Muscle of back (tissue), 3 donors: ENCODE measurements at regions not wholly inside any gene's neighbourhood (a gene's known extent, or its start where the extent isn't known, plus 50 kb on each side); places are given as distances from the start of the nearest gene placed in this dataset.
"Not testable (repeated sequence)": the region's sequence is repeated elsewhere in the genome, so short reads cannot be mapped to it uniquely, and the experiment has no call there.

ENCODE experiments used
- DNase-seq, 3 donors: peaks; one replicate each; pipeline versions ENCODE4 v3.0.0 to v3.0.0-alpha.2; 2013

DNA sequence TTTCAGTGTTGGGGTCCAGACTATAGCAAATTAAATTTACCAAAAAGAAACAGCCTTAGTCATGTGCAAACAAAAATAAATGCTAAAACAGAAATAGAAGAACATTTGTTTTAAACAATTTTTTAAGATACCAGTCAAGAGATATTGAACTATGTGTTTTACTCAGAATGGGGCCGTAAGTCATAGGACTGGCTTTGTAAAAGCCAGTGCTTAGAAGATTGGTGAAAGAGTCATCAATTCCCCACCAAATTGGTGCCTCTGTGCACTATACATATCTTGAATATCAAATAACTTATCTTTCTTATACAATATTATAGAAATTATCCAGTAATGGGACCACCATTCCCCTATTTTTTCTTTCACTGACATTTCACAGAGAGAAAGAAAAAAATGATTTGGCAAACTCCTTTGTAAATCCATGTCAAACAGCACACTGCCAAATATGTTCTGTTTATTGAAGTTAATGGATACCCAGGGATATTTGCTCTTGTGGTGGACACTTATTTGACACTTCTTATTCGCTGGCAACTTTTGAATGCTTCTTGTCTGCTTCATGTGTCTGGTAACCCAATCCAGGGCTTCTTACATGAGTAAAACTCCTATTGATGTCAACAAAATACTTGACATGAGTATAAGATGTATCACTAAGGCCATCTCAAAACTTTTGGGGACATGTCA is 145.7 kb upstream of the PKN2 start:
- no peak for DNase-seq

DNA sequence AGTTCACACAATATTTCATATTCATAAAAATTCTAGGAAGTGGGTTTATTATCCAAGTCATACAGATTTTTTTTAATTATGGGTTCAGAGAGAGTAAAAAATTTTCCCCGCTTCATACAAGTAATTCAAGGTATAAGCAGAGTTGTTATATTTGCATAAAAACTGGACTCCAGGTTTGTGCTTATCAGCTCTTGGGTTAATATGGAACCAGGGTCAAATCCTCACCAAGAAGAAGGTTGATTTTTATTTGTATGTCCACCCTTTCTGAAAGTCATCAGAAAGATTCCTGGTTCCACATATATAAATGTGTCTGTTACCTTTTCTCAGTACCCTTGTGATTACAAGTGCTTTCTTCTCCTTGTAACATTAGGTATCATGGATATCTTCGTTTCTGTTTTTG is 143.8 kb upstream of the PKN2 start:
- DNase-seq: no peak

- no peak for DNase-seq
Observed at GRCh38 chr1:88541596-88541995, 142.5 kb upstream of the PKN2 start.

GRCh38 chr1:88544195-88544594 is 139.9 kb upstream of the PKN2 start:
- DNase-seq: no peak

GRCh38 chr1:88549536-88549935 is 134.5 kb upstream of the PKN2 start:
- DNase-seq: peak; percentile 1 to 29 (median 5)

GRCh38 chr1:88552226-88552625 is 131.8 kb upstream of the PKN2 start:
- no peak for DNase-seq

DNA sequence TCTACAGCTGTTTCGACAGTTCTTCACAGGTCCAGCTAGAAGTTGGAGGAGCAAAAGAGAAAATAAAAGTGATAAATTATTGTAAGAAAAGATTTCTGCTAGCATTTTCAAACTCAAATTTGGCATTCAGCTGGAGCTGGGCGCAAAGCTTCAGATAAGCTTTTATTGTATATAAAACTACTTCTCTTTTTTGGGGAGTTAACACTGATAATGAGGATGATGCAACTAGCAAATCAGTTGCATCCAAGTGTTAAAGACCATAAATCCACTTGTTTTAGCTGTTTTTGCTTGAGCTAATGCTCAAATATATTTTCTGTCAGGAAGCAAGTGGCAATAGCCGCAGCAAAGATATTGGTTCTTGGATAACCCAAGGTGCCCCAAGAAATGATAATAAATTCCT is 127.1 kb upstream of the PKN2 start:
- no peak for DNase-seq

DNA sequence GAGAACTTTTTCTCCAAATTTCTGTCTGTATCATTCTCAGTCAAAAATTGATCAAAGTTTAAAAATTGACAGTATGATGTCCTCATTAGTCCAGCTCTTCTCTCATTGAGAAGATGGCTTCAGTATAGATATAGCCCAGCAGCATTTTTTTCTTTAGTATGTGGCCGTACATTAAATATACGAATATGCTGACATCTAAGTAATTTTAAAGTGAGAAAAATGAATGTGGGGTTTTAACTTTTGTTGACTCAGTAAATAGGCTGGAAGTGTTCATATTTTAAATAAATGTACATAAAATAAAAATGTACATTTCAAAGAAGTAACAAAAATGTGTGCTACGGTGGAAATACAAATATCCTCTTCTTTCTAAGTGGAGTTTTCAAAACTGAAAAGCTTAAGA is 123.5 kb upstream of the PKN2 start:
- DNase-seq: no peak

GRCh38 chr1:88562991-88563390 is 121.1 kb upstream of the PKN2 start:
- no peak for DNase-seq

GRCh38 chr1:88566615-88567387 is 117.3 kb upstream of the PKN2 start:
- DNase-seq: no peak

- no peak for DNase-seq
Observed at GRCh38 chr1:88571506-88571905, 112.6 kb upstream of the PKN2 start.

DNA sequence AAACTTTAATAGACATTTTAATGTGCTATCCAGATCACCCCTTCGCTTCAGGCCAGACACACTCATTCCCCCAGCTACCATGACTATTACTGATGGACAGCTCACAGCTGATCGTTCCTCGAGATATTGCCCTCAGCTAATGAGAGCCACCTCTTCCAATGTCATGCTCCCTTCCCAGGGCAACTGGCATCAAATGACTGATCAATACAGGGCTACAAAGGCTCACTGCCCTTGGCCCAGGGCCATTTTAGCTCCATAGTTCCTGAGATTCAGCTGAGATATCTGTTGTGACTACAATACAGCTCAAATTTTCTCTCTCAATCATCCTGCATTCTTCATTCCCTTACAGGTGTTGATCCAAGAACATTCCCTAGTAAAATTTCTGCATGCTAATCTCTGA is 104.5 kb upstream of the PKN2 start:
- DNase-seq: no peak

GRCh38 chr1:88581703-88582102 is 102.4 kb upstream of the PKN2 start:
- no peak for DNase-seq

GRCh38 chr1:88593358-88593757 is 90.7 kb upstream of the PKN2 start:
- no peak for DNase-seq

- DNase-seq: peak in 1 of 3 donors; percentile 2
Observed at GRCh38 chr1:88595355-88596002, 88.6 kb upstream of the PKN2 start.

- DNase-seq: not testable (repeated sequence)
Observed at GRCh38 chr1:88597973-88598372, 86.1 kb upstream of the PKN2 start.

DNA sequence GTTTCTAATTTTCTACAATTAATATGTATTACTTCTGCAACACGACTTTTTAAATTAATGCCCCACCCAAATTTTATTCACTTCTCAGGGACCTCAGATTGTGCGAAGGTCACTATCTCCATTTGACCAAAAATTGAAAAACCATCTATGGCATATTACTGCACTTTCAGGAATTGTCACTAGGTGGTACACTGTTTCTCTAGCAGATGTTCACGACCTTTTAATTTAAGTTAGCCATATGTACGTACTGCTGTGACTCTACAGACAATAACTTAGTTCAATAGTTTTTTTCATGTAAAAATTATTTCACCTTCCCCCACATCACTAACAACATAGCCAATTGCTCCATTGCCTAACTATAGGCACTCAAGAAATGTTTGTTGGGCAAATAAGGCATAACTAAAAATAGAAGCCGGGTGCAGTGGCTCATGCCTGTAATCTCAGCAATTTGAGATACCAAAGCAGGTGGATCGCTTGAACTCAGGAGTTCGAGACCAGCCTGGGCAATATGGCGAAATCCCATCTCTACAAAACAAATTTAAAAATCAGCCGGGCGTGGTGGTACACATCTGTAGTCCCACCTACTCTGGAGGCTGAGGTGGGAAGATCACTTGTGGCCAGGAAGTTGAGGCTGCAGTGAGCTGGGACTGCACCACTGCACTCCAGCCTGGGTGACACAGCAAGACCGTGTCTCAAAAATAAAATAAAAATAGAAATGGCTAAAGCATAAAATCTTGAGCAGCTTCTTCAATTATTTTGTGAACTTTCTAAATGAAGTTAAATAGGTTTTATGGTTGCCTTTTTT is 75.7 kb upstream of the PKN2 start:
- peak; percentile 1 to 23 (median 3) for DNase-seq

DNA sequence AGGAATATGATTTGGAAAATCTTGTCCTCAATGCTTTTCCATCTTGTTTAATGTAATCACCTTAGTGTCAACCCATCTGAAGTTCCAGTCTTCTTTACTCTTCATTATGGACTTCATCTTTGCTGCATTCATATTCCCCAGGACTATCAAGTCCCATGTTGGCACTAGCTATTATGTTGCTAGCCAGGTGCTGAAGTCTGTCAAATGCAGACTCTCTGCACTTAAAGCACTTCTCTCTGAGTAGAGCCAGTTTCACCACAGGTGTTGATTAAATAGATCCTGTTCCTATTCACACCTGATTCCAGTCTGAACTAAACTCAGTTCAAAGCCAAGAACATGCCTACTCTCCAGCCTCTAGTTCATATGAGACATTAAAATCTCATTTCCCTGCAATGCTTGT is 75.0 kb upstream of the PKN2 start:
- DNase-seq: no peak

GRCh38 chr1:88610687-88611086 is 73.4 kb upstream of the PKN2 start:
- DNase-seq: no peak

DNA sequence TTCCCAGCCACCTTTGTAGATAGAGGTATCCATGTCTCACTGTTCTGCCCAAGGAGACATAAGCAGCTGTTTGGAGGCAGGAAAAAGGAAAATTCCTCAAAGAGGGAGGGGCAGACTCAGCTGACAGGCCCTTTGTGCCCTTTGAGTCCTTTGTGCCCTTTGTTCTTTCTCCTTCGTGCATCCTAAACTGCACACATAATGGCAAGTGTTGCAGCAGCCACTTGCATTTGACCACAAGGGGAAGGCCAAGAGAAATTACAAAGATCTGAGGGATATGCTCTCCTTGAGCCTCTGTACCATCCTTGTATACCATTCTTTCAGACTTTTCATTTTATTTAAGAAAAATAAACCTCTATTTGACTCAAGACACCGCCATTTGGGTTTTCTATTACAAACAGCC is 71.8 kb upstream of the PKN2 start:
- DNase-seq: no peak

- DNase-seq: no peak
Observed at GRCh38 chr1:88612773-88613172, 71.3 kb upstream of the PKN2 start.

- DNase-seq: no peak
Observed at GRCh38 chr1:88618331-88618730, 65.7 kb upstream of the PKN2 start.
